ENCODE measurements at regions not wholly inside any gene's neighbourhood (a gene's known extent, or its start where the extent isn't known, plus 50 kb on each side); places are given as distances from the start of the nearest gene placed in this dataset.

GRCh38 chr4:25984796-25985195, 70.8 kb downstream of the SMIM20 start:
- TF ChIP-seq CTCF (IDR thresholded peaks at IDR 0.05) (no peak), EP300 (IDR thresholded peaks at IDR 0.05) (no peak)

All from esophagus muscularis mucosa (tissue), 3 donors.